Embryonic facial prominence (tissue), 1 donor: ENCODE measurements at regions not wholly inside any gene's neighbourhood (a gene's known extent, or its start where the extent isn't known, plus 50 kb on each side); places are given as distances from the start of the nearest gene placed in this dataset.

Experiments
- DNase-seq: peaks from one replicate; pipeline ENCODE4 v3.0.0-alpha.2; 2016; ENCODE audit errors: extremely low spot score

DNA sequence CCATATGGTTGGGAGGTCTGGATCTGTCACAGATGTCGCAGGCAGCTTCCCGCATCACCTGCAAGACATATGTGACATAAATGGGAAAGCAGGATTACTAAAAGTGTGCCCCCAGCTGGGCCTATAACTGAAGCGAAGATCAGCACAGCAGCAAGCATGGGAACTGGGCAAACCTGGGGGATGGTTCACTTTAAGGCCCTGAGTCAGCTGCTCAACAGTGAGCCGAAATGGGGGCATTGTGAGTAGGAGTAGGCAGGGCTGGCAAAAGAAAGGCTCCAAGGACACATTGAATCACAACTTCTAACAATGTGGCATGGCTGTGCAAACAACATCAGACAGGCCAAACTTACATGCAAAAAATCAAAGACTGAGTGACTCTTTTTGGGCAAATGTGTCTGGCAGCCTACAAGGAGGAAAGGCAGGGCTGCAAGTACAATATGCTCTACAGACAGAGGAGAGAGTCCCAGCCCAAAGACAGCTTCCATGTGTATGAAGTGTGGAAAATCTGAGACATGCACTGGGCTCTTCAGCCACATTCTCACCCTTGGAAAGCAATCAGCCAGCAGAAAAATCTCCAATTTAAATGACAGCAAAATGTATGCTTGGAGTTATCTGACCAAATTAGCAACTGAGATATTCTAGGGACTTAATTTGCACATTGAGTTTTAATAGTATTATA is 531.0 kb upstream of the MMS22L start:
- DNase-seq = no peak

DNA sequence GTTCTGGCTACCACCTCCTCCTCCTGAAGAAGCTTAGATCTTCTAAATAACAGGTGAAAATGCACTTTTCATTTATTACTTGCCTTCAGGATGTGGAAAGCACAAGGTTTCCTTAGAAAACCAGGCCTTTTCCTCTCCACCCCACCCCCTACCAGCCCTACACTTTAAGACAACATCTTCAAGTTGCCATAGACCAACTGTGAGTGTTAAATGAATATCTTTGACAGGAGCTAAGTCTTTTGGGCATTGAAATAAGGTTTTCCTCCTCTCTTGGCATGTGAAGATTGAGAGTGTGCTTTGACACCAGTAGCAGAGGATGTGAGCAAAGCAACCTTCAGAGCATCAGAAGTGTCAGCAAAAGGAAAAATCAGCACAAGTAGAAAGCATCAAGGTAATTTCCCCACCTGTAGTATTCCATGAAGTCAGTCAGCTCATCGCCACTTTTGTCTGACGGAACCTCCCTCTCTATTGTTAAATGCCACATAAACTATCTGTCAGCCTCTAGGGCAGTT is 532.3 kb upstream of the MMS22L start:
- no peak for DNase-seq

DNA sequence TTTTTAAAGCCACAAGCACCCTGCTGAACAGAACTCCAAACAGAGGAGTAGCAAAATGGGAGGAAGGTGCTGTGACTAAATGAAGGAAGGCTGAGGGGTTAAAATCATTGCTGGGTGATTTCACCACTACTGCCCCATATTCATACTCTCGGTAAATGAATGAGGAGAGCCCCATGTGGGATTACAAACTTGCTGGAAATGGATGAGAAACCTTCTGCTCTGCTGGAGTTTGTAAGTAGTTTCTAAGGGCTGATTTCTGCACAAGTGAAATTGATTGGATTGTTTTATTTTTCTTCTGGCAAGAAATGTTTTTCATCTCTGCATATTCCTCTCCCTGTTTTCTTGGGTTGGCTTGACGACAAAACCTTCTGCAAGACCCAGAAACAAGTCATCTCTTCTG is 533.5 kb upstream of the MMS22L start:
- DNase-seq = no peak

DNA sequence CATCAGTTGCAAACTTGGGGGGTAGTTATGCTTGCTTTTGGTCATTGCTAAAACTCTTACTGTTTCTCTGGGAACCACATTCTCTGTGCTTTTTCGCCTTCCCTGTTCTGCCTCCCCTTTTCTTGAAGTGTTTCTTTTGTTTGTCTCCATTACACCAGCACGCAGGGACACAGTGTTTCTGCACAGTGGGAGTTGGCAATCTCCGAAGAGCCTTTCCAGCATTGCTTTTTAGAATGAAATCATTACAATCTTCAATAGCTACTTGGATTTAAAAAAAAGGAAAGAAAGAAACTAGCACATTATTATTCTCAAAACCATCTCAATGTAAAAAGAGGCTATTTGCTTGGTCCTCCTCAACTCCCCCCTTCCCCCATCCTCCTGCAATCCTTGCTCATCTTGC is 536.7 kb upstream of the MMS22L start:
- DNase-seq = no peak

DNA sequence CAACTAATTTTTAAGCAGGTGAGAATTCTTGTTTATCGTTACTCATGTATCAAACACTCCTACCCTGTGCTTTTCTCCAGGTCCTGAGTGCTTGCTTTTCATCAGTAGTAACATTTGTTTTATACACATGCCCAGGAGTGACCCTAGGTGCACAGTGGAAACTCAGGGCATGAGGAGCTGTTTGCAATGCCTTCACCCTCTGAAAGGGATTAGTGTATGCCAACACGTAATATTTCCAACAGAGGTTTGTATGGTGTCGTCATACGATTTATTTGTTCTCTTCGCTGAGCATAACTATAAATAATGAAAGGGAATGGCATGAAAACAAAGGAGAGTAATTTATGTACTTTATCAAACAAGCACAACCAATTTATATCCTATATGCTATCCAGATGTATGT is 537.4 kb upstream of the MMS22L start:
- no peak for DNase-seq

DNA sequence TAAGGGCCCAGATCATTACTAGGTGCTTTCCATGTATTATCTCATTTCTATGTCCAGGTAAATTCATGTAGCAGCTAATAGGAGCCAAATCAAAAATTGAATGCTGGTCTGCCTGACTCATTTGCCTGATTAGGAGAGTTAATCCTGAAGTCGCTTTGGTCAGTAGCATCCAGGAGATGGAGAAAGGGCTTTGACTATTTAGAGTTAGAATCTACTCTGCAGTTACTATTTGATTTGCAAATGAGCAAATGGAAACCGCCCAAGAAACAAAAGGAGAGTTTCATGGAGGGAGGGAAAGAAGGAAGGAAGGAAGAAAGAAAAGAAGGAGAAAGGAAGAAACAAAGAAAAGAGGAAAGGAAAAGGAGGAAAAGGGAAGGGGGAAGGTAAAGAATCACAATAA is 539.6 kb upstream of the MMS22L start:
- DNase-seq = no peak

DNA sequence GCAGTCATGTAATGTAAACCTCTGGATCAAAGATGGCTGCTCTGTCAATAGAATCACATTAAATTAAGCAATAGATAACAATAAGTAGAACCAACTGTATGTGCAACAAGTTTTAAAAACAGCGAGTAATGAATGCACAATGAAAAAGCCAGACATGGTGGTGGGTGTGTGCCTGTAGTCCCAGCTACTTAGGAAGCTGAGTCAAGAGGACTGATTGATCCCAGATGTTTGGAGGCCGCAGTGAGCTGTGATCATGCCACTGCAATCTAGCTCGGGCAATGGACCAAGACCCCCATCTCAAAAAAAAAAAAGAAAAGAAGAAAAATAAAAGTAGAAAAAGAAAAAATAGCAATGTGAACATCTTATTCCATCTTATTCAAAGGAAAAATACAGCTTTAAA is 558.7 kb upstream of the MMS22L start:
- DNase-seq = no peak

DNA sequence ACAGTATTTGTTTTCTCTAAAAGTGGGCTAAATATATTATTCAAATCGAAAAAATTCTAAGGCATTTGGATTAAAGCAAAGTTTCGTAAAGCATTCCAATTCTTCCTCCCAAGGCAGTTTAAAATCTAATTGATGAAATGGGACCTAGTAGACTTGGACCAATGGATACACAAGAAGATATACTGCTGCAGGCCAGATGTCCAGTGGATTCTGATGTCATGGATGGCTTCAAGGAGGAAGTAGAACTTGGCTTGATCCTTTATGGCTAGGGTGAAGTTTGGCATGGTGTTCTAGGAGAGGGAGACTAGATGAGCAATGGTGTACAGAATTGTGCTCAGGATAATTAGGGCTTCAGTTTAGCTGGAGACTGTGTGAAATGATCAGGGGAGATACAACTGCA is 559.5 kb upstream of the MMS22L start:
- DNase-seq = no peak

DNA sequence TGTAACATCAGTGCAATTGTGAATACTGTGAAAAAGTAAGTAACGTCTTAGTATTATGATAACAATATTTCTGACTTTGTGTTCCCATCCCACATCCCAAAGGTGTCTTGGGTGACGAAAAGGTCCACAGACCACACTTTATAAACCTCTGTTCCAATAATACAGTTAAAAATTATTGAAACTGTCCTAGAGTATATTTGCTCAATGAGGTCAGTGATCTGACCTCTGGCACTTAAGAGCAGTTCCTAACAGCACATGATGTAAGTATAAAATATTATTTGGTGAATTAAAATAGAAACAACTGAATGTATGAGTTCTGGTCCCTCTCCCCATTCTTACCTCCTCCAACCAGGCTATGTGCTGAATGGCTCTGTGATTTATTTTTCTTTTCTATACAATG is 566.4 kb upstream of the MMS22L start:
- no peak for DNase-seq

DNA sequence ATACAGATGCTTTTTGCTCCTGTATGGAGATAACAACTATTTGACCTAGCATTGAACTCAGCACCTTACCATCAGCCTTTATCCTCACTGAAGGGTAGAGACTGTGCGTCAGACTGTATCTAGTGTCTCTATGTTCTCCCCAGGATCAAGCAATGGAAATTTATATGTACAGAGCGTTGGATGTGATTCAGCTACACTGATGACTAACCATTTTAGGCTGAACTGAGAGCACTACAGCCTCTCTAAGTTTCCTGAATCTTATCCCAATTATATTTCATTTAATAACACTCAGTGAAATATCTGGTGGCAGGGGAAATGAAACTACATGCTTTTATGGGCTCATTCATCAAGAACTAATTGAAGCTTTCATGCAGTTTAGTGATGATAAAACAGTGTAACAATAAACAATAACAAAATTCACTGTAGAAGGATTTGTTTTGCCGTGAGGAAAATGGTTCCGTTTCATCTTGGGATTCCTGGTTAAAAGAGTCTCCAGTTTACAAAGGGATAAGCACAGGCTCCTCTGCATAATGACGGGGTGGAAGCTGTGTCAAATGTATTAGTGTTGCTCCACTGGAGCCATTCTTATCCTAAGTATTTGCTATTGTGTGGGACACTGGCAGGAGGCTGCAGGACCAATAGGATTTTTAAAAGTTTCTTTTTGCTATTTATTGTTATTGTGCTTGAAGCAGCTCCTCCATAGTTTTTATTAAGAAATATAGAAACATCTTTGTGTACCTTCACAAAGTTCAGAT is 567.6 kb upstream of the MMS22L start:
- DNase-seq = no peak

DNA sequence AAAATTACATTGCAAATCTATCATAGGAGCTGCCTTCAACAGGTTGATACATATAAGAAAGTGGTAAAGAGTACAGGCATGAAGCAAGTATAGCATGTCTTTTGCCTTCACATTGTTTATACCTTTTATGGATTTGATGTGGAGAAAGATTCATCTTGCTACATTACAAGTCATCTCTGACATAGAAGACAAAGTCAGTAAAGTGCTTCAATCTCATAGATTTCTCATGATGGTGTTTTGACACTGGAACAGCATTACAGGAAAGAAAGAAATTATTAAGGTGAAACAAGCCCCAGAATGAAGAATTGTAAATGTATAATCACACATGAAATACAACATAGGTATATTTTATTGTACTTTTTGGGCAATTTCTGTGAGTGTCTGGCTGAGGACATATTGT is 580.7 kb upstream of the MMS22L start:
- no peak for DNase-seq

DNA sequence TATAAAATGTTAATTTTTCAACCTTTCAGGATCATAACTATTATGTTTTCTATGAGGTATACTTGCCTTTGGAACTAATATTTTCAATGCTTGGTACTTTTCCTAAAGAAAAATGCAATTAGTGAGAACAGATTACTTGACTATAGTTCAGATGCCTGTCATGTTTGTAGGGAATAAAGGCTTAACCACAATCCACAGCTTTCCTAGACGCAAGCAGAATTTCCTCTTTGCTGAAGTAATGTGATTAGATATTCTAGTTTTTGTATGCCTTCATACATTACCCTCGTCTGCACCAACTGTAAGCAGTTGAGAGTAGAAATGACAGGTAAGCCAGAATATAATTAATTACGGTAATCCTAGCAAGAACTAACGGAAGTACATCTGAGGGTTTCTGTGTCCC is 581.4 kb upstream of the MMS22L start:
- DNase-seq = no peak

DNA sequence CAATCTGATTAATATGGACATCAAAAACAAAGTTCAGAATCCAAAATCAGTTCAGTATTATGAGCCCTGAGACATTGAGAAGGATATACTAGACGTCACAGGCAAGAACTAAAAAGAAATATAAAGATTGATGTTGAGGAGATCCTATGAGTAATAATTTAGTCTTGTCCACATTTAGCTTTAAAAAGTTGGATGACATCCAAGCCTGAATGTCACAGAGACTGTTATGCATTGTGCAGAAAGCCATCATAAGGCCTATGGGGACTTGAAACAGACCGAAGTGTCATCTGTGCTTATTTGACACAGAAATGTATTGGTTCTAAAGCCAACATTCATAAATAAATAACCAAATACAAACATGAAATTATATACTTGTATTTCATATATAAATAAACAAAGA is 581.8 kb upstream of the MMS22L start:
- DNase-seq = no peak

DNA sequence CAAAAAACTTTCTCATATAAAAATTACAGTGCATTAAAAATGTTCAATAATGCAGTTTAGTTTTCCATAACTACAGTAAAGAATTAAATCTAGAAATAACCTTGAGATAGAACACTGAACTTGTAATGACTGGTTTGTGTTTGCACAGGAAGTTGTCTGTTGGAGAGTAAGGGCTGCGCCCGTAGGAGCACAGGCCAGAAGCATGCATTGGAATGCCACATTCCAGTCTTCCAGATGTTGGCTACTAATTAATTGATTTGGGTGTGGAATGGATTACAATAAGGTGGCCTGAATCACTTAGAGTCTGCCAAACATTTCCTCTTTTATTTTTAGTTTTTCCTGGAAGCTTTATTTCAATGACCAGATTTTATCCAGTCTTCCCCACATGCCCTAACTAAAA is 582.6 kb upstream of the MMS22L start:
- DNase-seq = no peak

DNA sequence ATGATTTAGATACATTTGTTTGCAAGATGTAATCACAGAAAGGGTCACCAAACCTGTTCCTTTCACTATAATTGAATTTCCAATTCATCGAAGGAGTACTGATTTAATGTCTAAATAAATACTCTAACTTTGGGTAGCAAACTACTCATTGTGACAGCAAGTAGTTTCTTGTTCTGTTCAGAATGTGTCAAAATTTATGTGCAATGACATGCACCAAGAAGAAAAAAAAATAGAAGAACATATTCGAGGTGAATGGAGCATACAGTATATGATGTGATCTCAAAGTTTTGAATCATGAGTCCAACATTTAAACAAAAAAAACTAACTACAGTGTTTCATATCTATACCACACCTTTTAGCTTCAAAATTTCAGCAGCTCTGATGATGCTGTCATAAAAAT is 583.6 kb upstream of the MMS22L start:
- DNase-seq = no peak

DNA sequence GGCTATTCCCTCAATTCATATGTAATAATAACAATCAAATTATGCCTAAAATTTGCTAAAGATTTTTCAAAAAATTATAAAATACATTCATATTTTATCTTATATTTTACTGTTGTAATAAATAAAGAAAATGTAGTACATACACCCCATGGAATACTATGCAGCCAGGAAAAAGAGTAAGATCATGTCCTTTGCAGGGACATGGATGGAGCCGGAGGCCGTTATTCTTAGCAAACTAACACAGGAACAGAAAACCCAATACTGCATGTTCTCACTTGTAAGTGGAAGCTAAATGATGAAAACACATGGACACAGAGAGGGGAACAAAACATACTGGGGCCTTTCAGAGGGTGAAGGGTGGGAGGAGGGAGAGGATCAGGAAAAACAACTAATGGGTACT is 584.2 kb upstream of the MMS22L start:
- DNase-seq = no peak

DNA sequence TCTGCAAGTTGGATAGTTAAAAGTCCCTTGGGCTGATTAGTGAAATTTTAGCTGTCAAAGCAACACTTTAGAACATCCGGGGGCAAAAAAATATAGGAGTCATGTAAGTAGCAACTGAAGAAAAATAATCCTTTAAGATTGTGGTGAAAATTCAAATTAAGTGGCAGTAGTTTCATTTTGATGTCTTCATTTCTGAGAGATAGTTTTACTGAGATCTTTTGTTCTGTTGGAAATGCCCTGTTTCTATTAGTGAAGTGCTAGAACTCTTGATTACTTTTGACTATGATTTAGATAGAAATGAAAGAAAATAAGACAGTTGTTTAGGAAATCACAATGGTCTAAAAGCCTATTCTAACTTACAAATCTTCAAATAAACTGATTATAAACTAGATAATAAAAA is 587.3 kb upstream of the MMS22L start:
- DNase-seq = no peak

DNA sequence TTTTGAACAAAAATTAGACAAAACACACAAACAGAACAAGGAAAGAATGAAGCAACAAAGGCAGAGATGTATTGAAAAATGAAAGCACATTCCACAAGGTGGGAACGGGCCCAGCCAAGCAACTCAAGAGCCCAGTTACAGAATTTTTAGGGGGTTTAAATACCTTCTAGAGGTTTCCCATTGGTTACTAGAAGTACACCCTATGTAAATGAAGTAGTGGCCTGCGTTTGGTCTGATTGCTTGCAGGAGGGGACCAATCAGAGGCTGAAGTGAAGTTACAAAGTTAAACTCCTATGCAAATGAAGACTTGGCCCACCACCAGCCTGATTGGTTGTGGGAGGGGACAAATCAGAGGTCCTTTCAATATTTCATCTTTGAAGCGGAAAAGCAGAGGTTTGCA is 593.7 kb upstream of the MMS22L start:
- DNase-seq = no peak

DNA sequence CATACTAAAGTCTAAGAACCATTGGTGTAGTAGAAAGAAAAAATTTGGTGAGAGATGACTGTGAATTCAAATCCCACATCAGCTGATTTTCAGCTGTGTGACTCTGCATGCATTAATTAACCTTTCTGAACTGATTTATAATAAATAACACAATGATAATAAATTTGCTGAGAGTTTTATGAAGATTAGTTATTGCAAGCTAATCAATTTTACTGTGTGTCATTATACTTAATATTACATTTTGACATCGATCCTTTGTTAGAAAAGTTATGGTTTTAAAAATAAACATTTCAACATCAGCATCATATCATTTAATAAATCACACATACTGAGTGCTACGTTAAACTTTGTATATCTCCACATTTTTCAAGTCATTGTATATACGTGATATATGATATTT is 599.7 kb upstream of the MMS22L start:
- DNase-seq = no peak

DNA sequence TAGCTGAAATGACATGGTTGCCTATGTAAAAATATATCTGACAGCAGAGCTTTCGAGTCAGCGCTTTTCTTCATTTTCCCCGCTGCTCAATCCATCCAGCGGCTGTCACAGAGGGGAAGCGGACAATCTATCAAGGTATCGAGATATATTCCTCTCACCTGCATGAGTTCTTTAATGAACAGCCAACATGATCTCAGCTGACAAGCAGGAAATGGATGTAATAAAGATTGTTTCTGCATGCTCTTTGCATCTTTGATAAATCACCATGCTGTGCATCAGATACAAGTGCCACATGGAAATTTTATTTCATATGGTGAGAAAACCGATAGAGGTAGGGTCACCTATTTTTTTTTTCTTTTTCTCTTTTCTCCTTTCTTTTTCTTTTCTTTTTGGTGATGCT is 602.3 kb upstream of the MMS22L start:
- DNase-seq = no peak

DNA sequence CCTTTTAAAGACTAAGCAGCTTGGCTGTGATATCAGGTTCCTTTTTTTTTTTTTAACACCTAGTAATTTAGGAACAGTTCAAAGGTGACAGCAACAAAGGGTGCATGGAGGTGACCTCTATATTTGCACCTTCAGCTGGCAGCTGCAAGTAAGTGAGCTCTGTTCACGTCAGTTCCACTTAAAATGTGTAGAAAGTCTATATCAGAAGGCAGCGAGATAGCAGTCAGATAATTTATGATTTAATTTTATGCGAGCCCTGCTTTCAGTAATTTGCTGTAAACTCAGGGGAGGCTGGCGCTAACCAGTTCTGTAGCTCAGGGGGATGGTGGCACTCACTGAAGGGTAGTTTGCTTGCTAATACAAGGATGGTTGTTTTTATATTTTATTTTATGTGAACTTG is 602.8 kb upstream of the MMS22L start:
- no peak for DNase-seq

DNA sequence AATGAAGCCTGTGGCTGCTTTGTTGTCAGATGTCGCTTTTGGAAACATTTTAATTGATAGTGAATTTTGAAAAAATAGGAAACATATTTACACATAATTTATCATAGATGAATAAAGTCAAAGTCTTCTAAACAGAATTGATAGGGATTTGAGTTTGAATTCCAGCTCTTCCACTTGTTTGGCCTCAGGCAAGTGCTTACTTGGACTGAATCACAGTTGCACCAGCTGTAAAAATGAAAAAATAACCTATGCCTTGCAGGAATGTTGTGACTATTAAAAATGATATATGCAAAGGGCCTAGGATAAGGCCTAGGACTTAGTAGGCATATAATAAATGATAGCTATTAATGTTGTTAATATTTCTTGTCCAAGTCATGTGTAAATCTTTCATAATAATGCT is 618.5 kb upstream of the MMS22L start:
- no peak for DNase-seq

DNA sequence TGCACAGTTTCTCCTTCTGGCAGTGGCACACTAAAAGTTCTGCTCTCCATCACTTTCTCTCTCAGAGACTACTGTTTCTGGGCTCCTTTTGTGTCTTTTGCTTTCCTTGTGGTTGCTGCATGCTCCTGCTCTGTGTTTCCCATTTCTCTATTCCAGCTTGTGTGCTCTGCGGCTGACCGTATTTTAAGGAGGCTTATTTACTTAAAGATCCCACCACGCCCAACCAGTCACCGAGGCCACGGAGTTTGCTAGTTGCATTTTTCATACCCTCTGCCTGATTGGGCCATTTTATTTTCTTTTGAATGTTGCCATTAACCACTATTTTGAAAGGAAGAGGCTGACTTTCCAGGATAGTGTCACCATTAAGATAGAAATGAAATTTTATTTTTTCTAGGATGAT is 626.4 kb upstream of the MMS22L start:
- DNase-seq = no peak

DNA sequence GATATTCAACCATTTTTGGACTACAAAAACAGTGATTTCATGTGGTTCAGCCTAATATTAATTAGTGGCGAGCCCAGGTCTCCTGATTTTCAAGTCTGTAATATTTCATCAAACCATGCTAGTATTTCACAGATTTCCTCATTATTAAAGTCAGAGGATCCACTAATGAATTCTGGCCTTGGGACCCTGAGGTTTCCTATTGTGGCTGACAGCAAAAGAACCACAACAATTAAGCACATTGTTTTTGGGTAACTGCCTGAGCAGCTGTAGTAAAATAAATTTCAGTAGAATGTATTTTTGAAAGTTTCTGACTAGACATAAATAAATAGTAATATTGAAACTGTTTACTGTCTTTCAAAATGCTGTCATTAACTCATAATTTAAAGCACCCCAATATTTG is 630.7 kb upstream of the MMS22L start:
- no peak for DNase-seq
